SK-N-MC (cell line): ENCODE measurements at regions not wholly inside any gene's neighbourhood (a gene's known extent, or its start where the extent isn't known, plus 50 kb on each side); places are given as distances from the start of the nearest gene placed in this dataset.
A peak's percentile ranks its signal among the peaks of the same experiment; 100 is the strongest.
"Not testable (repeated sequence)": the region's sequence is repeated elsewhere in the genome, so short reads cannot be mapped to it uniquely, and the experiment has no call there.

Source experiments
- DNase-seq: peaks from one replicate; pipeline ENCODE4 v3.0.0-alpha.2; 2011; ENCODE audit warnings: low read depth, low spot score
- H3K27ac ChIP-seq: fragments of 200-600 bp; sonication (generic); 2 replicates; pipeline ENCODE4 v1.5.1; 2016; ENCODE audit warnings: mixed run types
- H3K36me3 ChIP-seq: fragments of 200-600 bp; sonication (generic); 2 replicates; pipeline ENCODE4 v1.6.1; 2017; ENCODE audit warnings: antibody characterized with exemption, low read length, mixed read lengths; ENCODE audit not compliant: insufficient read depth
- H3K4me3 ChIP-seq: fragments of 200-600 bp; sonication (generic); 2 replicates; pipeline ENCODE4 v1.5.1; 2016
- H3K9ac ChIP-seq: fragments of 200-600 bp; sonication (generic); 2 replicates; pipeline ENCODE4 v1.8.0; 2017; ENCODE audit warnings: mixed run types, mixed read lengths; ENCODE audit not compliant: insufficient read length
- H3K9me3 ChIP-seq: fragments of 200-600 bp; sonication (generic); 2 replicates; pipeline ENCODE4 v1.6.1; 2017; ENCODE audit warnings: low read depth, mild to moderate bottlenecking, antibody characterized with exemption, low read length, moderate library complexity, mixed read lengths
- EZH2 ChIP-seq: fragments of 200-600 bp; sonication (generic); IDR thresholded peaks from one replicate; pipeline ENCODE4 v1.6.1; 2017; ENCODE audit warnings: antibody characterized with exemption
- FOXP2 ChIP-seq: optimal IDR thresholded peaks from 2 replicates; pipeline ENCODE3; 2011; ENCODE audit warnings: mild to moderate bottlenecking, moderate library complexity; ENCODE audit not compliant: insufficient read depth; ENCODE audit errors: extremely low read length, control extremely low read depth
- POLR2AphosphoS5 ChIP-seq: IDR thresholded peaks from 2 replicates; pipeline ENCODE4 v1.6.1; 2012; ENCODE audit warnings: mild to moderate bottlenecking, low read depth, low read length, borderline replicate concordance

GRCh38 chr6:19719691-19720128 lies 117.5 kb upstream of the ID4 start:
- Histone ChIP-seq H3K9ac (no peak overlapping the region), H3K27ac (no peak overlapping the region), H3K36me3 (no peaks in the 10 kb centered on the region), H3K4me3 (no peak overlapping the region), H3K9me3 (no peaks in the 10 kb centered on the region)
- DNase-seq = no peak
- TF ChIP-seq EZH2 (no peak), FOXP2 (no peak)

GRCh38 chr6:19721766-19722377 lies 115.3 kb upstream of the ID4 start:
- no peaks in the 10 kb centered on the region for H3K9me3 ChIP-seq
- no peak for TF ChIP-seq FOXP2
- TF ChIP-seq POLR2AphosphoS5 = no peak
- no peak for TF ChIP-seq EZH2
- H3K27ac ChIP-seq = no peak overlapping the region
- no peak overlapping the region for H3K9ac ChIP-seq
- DNase-seq = no peak
- H3K4me3 ChIP-seq = no peak overlapping the region
- no peaks in the 10 kb centered on the region for H3K36me3 ChIP-seq

- TF ChIP-seq POLR2AphosphoS5 = no peak
- TF ChIP-seq EZH2 = no peak
- no peak for TF ChIP-seq FOXP2
- Histone ChIP-seq H3K4me3 (no peak overlapping the region), H3K9ac (no peak overlapping the region), H3K27ac (no peak overlapping the region), H3K36me3 (no peaks in the 10 kb centered on the region), H3K9me3 (no peaks in the 10 kb centered on the region)
- DNase-seq = no peak
Measured at GRCh38 chr6:19722999-19723398, 114.2 kb upstream of the ID4 start.

GRCh38 chr6:19723545-19723944 lies 113.6 kb upstream of the ID4 start:
- no peak for DNase-seq
- H3K9me3 ChIP-seq = no peaks in the 10 kb centered on the region
- TF ChIP-seq FOXP2 (no peak), POLR2AphosphoS5 (no peak), EZH2 (no peak)
- H3K9ac ChIP-seq = no peak overlapping the region
- no peak overlapping the region for H3K4me3 ChIP-seq
- no peaks in the 10 kb centered on the region for H3K36me3 ChIP-seq
- no peak overlapping the region for H3K27ac ChIP-seq

GRCh38 chr6:19725436-19725835 lies 111.7 kb upstream of the ID4 start:
- H3K4me3 ChIP-seq, H3K9me3 ChIP-seq, H3K9ac ChIP-seq, H3K36me3 ChIP-seq, H3K27ac ChIP-seq, DNase-seq: not testable (repeated sequence)

- H3K9ac ChIP-seq = no peak overlapping the region
- H3K9me3 ChIP-seq = no peaks in the 10 kb centered on the region
- H3K36me3 ChIP-seq = no peaks in the 10 kb centered on the region
- H3K27ac ChIP-seq = no peak overlapping the region
- no peak for DNase-seq
- H3K4me3 ChIP-seq = no peak overlapping the region
- TF ChIP-seq FOXP2 = no peak
- no peak for TF ChIP-seq POLR2AphosphoS5
- no peak for TF ChIP-seq EZH2
Measured at GRCh38 chr6:19731282-19731681, 105.9 kb upstream of the ID4 start.

- no peaks in the 10 kb centered on the region for H3K36me3 ChIP-seq
- no peak for DNase-seq
- H3K9me3 ChIP-seq = no peaks in the 10 kb centered on the region
- TF ChIP-seq EZH2 = no peak
- no peak for TF ChIP-seq POLR2AphosphoS5
- TF ChIP-seq FOXP2 = no peak
- H3K9ac ChIP-seq = no peak overlapping the region
- no peak overlapping the region for H3K27ac ChIP-seq
- no peak overlapping the region for H3K4me3 ChIP-seq
Measured at GRCh38 chr6:19734061-19734460, 103.1 kb upstream of the ID4 start.

- Histone ChIP-seq H3K27ac (no peak overlapping the region), H3K9me3 (no peaks in the 10 kb centered on the region), H3K4me3 (no peak overlapping the region), H3K9ac (no peak overlapping the region), H3K36me3 (no peaks in the 10 kb centered on the region)
- DNase-seq = no peak
- TF ChIP-seq POLR2AphosphoS5 (no peak), FOXP2 (no peak), EZH2 (no peak)
Measured at GRCh38 chr6:19734519-19734918, 102.7 kb upstream of the ID4 start.

- TF ChIP-seq EZH2 (no peak), FOXP2 (no peak), POLR2AphosphoS5 (no peak)
- H3K9ac ChIP-seq = no peak overlapping the region
- H3K9me3 ChIP-seq = no peaks in the 10 kb centered on the region
- no peak overlapping the region for H3K4me3 ChIP-seq
- DNase-seq = peak; percentile 56
- H3K36me3 ChIP-seq = no peaks in the 10 kb centered on the region
- peak overlapping the region; percentile 48; the same call in 1 of the 2 replicates for H3K27ac ChIP-seq
Measured at GRCh38 chr6:19736066-19736465, 101.1 kb upstream of the ID4 start.

- H3K9ac ChIP-seq = no peak overlapping the region
- H3K27ac ChIP-seq = no peak overlapping the region
Measured at GRCh38 chr6:19738010-19738409, 99.2 kb upstream of the ID4 start.

More at GRCh38 chr6:19738010-19738409, 99.2 kb upstream of the ID4 start:
- H3K36me3 ChIP-seq = no peaks in the 10 kb centered on the region
- H3K4me3 ChIP-seq = no peak overlapping the region
- H3K9me3 ChIP-seq = no peaks in the 10 kb centered on the region
- DNase-seq = no peak
- TF ChIP-seq FOXP2 (no peak), POLR2AphosphoS5 (no peak), EZH2 (no peak)
